ENCODE measurements at regions not wholly inside any gene's neighbourhood (a gene's known extent, or its start where the extent isn't known, plus 50 kb on each side); places are given as distances from the start of the nearest gene placed in this dataset.

DNA sequence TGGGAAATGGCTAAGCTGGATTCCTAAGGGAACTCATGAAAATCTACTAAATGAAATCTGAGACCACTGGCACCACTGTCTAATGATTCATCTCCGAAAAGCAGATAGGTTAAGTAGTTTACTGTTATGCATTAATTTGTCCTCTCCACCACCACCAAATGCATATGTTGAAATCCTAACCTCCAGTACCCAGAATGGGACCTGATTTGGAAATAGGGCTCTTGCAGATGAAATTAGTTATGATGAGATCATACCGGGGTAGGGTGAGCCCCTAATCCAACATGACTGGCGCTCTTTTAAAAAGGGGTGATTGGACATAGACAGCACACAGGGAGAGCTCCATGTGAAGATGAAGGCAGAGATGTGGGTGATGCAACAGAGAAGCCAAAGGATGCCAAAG lies 124.9 kb upstream of the GUCY1A1 start:
- no peak overlapping the region for H3K56ac ChIP-seq (ENCODE audit: insufficient read length, low read depth, low read length)
- H3K4me3 Mint-ChIP-seq = no peak overlapping the region
- no peaks in the 10 kb centered on the region for H3K79me2 ChIP-seq (ENCODE audit: insufficient read depth, low read length)
- no peaks in the 10 kb centered on the region for H3K4me1 ChIP-seq (ENCODE audit: insufficient read depth, low read length)
- H3K18ac ChIP-seq (ENCODE audit: insufficient read length, low read depth, low read length) = no peak overlapping the region
- no peaks in the 10 kb centered on the region for H4K20me1 ChIP-seq (ENCODE audit: control insufficient read depth, insufficient read depth, insufficient read length)
- H3K79me1 ChIP-seq (ENCODE audit: insufficient read depth, low read depth, low read length, poor library complexity, severe bottlenecking) = no peaks in the 10 kb centered on the region
- no peaks in the 10 kb centered on the region for H3K4me1 Mint-ChIP-seq
- H3K27ac Mint-ChIP-seq = no peak overlapping the region; a peak in 1 of 7 replicates
- no peak overlapping the region for H3K14ac ChIP-seq (ENCODE audit: insufficient read depth, low read length)
- no peak overlapping the region for H3K4me2 ChIP-seq (ENCODE audit: insufficient read depth, insufficient read length, low read length)
- H2BK20ac ChIP-seq (ENCODE audit: low read depth, low read length, poor library complexity, severe bottlenecking) = no peak overlapping the region
- no CpG with 5 or more reads among the region's 3 CpGs for WGBS (ENCODE audit: extremely low coverage, insufficient read length, low lambda C conversion rate)
- H3K9me3 Mint-ChIP-seq = peaks cover 0 to 4% of the 10 kb centered on the region in 2 experiments; a peak in 1 of 5 replicates
- TF ChIP-seq, protein P1, sequence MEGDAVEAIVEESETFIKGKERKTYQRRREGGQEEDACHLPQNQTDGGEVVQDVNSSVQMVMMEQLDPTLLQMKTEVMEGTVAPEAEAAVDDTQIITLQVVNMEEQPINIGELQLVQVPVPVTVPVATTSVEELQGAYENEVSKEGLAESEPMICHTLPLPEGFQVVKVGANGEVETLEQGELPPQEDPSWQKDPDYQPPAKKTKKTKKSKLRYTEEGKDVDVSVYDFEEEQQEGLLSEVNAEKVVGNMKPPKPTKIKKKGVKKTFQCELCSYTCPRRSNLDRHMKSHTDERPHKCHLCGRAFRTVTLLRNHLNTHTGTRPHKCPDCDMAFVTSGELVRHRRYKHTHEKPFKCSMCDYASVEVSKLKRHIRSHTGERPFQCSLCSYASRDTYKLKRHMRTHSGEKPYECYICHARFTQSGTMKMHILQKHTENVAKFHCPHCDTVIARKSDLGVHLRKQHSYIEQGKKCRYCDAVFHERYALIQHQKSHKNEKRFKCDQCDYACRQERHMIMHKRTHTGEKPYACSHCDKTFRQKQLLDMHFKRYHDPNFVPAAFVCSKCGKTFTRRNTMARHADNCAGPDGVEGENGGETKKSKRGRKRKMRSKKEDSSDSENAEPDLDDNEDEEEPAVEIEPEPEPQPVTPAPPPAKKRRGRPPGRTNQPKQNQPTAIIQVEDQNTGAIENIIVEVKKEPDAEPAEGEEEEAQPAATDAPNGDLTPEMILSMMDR (conservative IDR thresholded peaks at IDR 0.05) = no peak
- H3T11ph ChIP-seq (ENCODE audit: low read length) = no peak overlapping the region
- H3K27ac ChIP-seq (ENCODE audit: insufficient read length, low read depth, low read length) = no peak overlapping the region
- no peak for DNase-seq
- H4K8ac ChIP-seq (replicated peaks; ENCODE audit: insufficient read length, low read depth, low read length) = no peak overlapping the region
- H4K91ac ChIP-seq (ENCODE audit: insufficient read length, low read depth, low read length) = no peak overlapping the region
- H3K36me3 Mint-ChIP-seq (ENCODE audit: insufficient read depth in 1 of 3, low read depth in 3 of 3) = no peaks in the 10 kb centered on the region; a peak in 1 of 7 replicates
- no peaks in the 10 kb centered on the region for H3K27me3 Mint-ChIP-seq (ENCODE audit: low read depth)
- H3K23ac ChIP-seq (ENCODE audit: insufficient read length, low read depth, low read length) = no peak overlapping the region
- no peaks in the 10 kb centered on the region for H3K9me3 ChIP-seq (ENCODE audit: control insufficient read depth, low read depth, low read length)
- H4K5ac ChIP-seq (ENCODE audit: insufficient read length, low read depth, low read length) = no peak overlapping the region
- no peak overlapping the region for H2AFZ ChIP-seq (ENCODE audit: low read length)
- H3K4ac ChIP-seq (ENCODE audit: low read depth, low read length) = no peak overlapping the region
- no peak overlapping the region for H2BK5ac ChIP-seq (ENCODE audit: insufficient read length, low read length)
- H3K27me3 ChIP-seq (ENCODE audit: insufficient read depth, low read length) = no peaks in the 10 kb centered on the region
- H2BK120ac ChIP-seq (ENCODE audit: low read depth, low read length, poor library complexity, severe bottlenecking) = no peak overlapping the region
- no peak overlapping the region for H3K9ac ChIP-seq (ENCODE audit: extremely low read depth, insufficient read length, low read length)
- H2AK5ac ChIP-seq (ENCODE audit: insufficient read length, low read length) = no peak overlapping the region
- H2BK15ac ChIP-seq (ENCODE audit: low read depth, low read length) = no peak overlapping the region
- H2BK12ac ChIP-seq (ENCODE audit: insufficient read length, low read depth, low read length) = no peak overlapping the region
- no peaks in the 10 kb centered on the region for H3K23me2 ChIP-seq (ENCODE audit: insufficient read length, low read depth, low read length, poor library complexity, severe bottlenecking)

All from H9 (cell line).